Lower leg skin (tissue), 4 donors: ENCODE measurements at regions not wholly inside any gene's neighbourhood (a gene's known extent, or its start where the extent isn't known, plus 50 kb on each side); places are given as distances from the start of the nearest gene placed in this dataset.

Experiments
- DNase-seq, 2 donors: peaks; one replicate each; pipeline ENCODE4 v3.0.0-alpha.2; 2019; ENCODE audit warnings: low spot score in 2 of 2
- H3K4me3 ChIP-seq: fragments of 200-600 bp; sonication (generic); 2 replicates; pipeline ENCODE4 v1.5.1; 2017; ENCODE audit warnings: mild to moderate bottlenecking, low read depth; ENCODE audit not compliant: poor library complexity, severe bottlenecking
- POLR2A ChIP-seq, 2 donors: fragments of 450-650 bp; IDR thresholded peaks; one replicate each; pipeline ENCODE4 v1.6.1; 2016 to 2017; ENCODE audit warnings: antibody characterized with exemption in 2 of 2, mild to moderate bottlenecking in 1 of 2, moderate library complexity in 1 of 2
- WGBS, 2 donors: methylation state at CpG; one replicate each; pipeline ENCODE4 v1.1.5; 2018; 5-methylcytosine and 5-hydroxymethylcytosine counted together
- intact Hi-C: fragments of 100-400 bp; cut with DNase I; formaldehyde crosslinking; loops from one replicate; pipeline ENCODE4 v1.15.0; 2023; ENCODE audit warnings: low total_unique reads
- TF ChIP-seq, protein P1 (sequence below), 3 donors: fragments of 450-650 bp; IDR thresholded peaks; one replicate each; pipeline ENCODE4 v1.5.1; 2016; ENCODE audit warnings: antibody characterized with exemption in 3 of 3, mild to moderate bottlenecking in 3 of 3, moderate library complexity in 2 of 3

DNA sequence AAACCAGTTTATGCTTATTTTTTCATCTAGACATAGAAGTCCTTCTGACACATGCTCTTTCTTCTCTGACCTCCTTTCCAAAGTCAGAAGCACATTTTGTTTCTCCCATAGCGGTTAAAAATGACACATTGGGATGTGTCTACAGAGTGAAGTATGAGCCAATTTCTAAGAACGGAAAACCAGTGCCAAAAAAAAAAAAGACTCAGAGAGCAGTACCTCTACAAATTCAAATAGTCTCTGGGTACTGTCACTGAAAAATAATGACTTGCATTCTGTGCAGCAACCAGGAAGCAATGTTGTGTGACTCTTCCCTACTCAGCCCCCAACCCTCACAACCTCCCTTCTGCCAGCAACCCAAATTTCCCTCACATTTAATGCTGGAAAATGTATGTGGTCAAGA, 145.5 kb upstream of the PMFBP1 start:
- TF ChIP-seq, protein P1, sequence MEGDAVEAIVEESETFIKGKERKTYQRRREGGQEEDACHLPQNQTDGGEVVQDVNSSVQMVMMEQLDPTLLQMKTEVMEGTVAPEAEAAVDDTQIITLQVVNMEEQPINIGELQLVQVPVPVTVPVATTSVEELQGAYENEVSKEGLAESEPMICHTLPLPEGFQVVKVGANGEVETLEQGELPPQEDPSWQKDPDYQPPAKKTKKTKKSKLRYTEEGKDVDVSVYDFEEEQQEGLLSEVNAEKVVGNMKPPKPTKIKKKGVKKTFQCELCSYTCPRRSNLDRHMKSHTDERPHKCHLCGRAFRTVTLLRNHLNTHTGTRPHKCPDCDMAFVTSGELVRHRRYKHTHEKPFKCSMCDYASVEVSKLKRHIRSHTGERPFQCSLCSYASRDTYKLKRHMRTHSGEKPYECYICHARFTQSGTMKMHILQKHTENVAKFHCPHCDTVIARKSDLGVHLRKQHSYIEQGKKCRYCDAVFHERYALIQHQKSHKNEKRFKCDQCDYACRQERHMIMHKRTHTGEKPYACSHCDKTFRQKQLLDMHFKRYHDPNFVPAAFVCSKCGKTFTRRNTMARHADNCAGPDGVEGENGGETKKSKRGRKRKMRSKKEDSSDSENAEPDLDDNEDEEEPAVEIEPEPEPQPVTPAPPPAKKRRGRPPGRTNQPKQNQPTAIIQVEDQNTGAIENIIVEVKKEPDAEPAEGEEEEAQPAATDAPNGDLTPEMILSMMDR (IDR thresholded peaks at IDR 0.05): no peak
- TF ChIP-seq POLR2A (IDR thresholded peaks at IDR 0.05): no peak
- no peak for DNase-seq
- H3K4me3 ChIP-seq: no peak overlapping the region
- WGBS, 2 donors: 19 to 26% methylated on average over 2 of the region's 2 CpGs
- intact Hi-C loops: no loop called here

DNA sequence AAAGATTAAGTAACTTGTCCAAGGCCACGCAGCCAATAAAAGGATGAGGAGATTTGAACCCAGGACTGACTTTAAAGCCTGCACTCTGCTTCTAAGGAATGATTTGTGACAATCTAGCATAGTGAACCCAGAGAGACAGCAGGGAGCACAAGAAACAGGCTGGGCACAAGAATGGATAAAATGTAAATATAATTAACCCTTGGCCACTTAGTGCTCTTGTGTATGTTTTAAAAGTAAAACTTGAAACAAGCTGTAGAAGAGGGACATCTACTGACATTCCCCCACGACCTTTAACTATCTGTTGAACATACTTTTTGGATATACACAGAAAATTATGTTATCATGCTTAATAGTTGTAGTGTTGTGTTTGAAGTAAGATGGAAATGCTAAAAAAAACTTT, 141.9 kb upstream of the PMFBP1 start:
- no peak for DNase-seq
- no peak for TF ChIP-seq POLR2A (IDR thresholded peaks at IDR 0.05)
- TF ChIP-seq, protein P1 (IDR thresholded peaks at IDR 0.05): no peak
- no peak overlapping the region for H3K4me3 ChIP-seq
- intact Hi-C loops: no loop called here
- WGBS, 2 donors: 76 to 79% methylated on average over 2 of the region's 2 CpGs

DNA sequence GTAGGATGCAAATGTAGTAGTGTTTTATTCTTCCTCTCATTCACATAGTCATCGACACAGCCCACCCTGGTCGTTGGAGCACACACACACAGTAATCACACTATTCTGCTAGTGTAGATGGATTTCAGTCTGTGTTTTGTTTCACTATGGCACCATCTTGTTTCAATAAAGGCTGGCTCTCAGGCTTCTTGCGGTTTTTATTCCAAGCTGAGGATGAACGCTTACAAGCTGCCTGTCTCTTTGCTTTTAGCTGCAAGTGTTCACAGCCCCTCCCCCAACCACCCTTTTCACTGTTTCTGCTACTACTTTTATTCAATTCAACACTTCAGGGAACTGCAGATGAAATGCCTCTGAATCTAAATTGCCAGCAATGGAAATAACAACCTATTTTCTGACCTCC, 140.9 kb upstream of the PMFBP1 start:
- intact Hi-C loops: no loop called here
- no peak for DNase-seq
- WGBS, 2 donors: 45 to 63% methylated on average over 4 of the region's 4 CpGs
- no peak overlapping the region for H3K4me3 ChIP-seq
- TF ChIP-seq, protein P1 (IDR thresholded peaks at IDR 0.05): no peak
- TF ChIP-seq POLR2A (IDR thresholded peaks at IDR 0.05): no peak

- no peak for TF ChIP-seq POLR2A (IDR thresholded peaks at IDR 0.05)
- TF ChIP-seq, protein P1 (IDR thresholded peaks at IDR 0.05): no peak
- intact Hi-C loops: no loop called here
- WGBS, 2 donors: 75 to 77% methylated on average over 2 of the region's 2 CpGs
- no peak overlapping the region for H3K4me3 ChIP-seq
- no peak for DNase-seq
These were observed 139.5 kb upstream of the PMFBP1 start for GRCh38 chr16:72311426-72311825.

DNA sequence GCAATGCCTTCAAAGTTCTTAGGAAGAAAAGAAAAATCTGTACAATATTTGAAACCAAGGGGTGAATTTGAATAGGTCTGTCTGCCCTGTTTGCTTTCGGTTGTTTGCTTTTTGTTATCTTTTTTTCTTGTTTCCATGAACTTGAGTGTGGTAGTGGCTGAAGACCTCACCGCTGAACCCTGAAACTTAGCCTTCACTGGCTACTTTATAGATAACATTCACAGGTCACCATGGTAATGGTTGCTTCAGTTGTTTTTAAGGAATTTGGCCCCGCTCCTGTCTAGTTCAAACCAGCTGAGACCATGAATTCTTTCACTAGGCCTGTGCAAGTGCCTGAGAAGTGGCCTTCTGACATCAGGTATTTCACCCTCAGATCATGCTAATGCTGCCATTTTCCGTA, 137.0 kb upstream of the PMFBP1 start:
- WGBS, 2 donors: 89 to 90% methylated on average over 4 of the region's 4 CpGs

DNA sequence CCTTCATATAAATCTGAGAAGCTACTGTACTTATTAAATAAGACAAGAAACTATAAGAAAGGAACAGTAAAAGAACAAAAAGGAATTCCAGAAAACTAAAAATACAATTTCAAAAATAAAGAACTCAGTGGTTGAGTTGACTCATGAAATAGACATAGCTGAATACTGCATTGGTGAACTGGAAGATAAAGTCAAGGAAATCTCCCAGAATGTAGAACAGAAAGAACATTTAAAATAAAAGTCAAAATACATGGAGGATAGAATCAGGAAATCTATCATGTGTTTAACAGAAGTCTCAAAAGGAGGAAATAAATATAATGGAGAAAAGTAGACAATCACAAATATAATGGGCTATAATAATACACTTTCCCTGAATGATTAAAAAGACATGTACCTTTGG, 136.4 kb upstream of the PMFBP1 start:
- no peak for DNase-seq
- TF ChIP-seq, protein P1 (IDR thresholded peaks at IDR 0.05): no peak
- TF ChIP-seq POLR2A (IDR thresholded peaks at IDR 0.05): no peak
- no peak overlapping the region for H3K4me3 ChIP-seq
- intact Hi-C loops: no loop called here

More for the DNA sequence above, 137.0 kb upstream of the PMFBP1 start:
- no peak overlapping the region for H3K4me3 ChIP-seq
- no peak for TF ChIP-seq POLR2A (IDR thresholded peaks at IDR 0.05)
- TF ChIP-seq, protein P1 (IDR thresholded peaks at IDR 0.05): no peak
- DNase-seq: no peak
- intact Hi-C loops: no loop called here
